Panc1 (cell line): ENCODE measurements at regions not wholly inside any gene's neighbourhood (a gene's known extent, or its start where the extent isn't known, plus 50 kb on each side); places are given as distances from the start of the nearest gene placed in this dataset.

Experiments used
- ATAC-seq: fragments of 200-7000 bp; cut with Tn5 transposase; 2 replicates; pipeline ENCODE4 v1.9.1; 2020; ENCODE audit warnings: mild to moderate bottlenecking, moderate library complexity
- BruUV-seq: library from RNA; stranded (reverse); fragments of 400-500 nt; replicated peaks from 2 replicates; lab custom pipeline; 2021; lab: Mats Ljungman, UMichigan
- CTCF ChIA-PET: fragments of 300-600 bp; sonication (Branson Sonifier 250); formaldehyde crosslinking; loops from one replicate; lab custom pipeline; 2022; ENCODE audit warnings: antibody characterized with exemption; lab: Charles Lee
- POLR2A ChIA-PET: fragments of 300-600 bp; sonication (Branson Sonifier 250); formaldehyde crosslinking; loops from one replicate; lab custom pipeline; 2022; ENCODE audit warnings: antibody characterized with exemption; lab: Charles Lee
- DNase-seq: peaks from one replicate; pipeline ENCODE4 v3.0.0-alpha.2; 2010; ENCODE audit warnings: low read depth, low spot score
- H3K27ac ChIP-seq: 2 replicates; pipeline ENCODE4 v1.5.1; 2011; ENCODE audit warnings: mild to moderate bottlenecking, low read length, inconsistent platforms
- H3K27me3 ChIP-seq: fragments of 200-500 bp; sonication (Bioruptor generic); 2 replicates; pipeline ENCODE4 v1.6.0; 2014; ENCODE audit warnings: low read length, inconsistent platforms; ENCODE audit not compliant: control insufficient read depth, insufficient read depth
- H3K36me3 ChIP-seq: fragments of 200-500 bp; sonication (Bioruptor generic); 2 replicates; pipeline ENCODE4 v1.5.1; 2014; ENCODE audit warnings: inconsistent platforms, mild to moderate bottlenecking, low read length, moderate library complexity; ENCODE audit not compliant: control insufficient read depth, insufficient read depth
- H3K4me1 ChIP-seq: 2 replicates; pipeline ENCODE4 v1.5.1; 2011; ENCODE audit warnings: inconsistent platforms, mild to moderate bottlenecking, low read length, moderate library complexity; ENCODE audit not compliant: control insufficient read depth, insufficient read depth
- H3K4me3 ChIP-seq, 2 experiments: 2 replicates each; pipeline ENCODE4 v1.5.1; 2011 to 2012; ENCODE audit warnings: low read depth in 2 of 2, low read length in 2 of 2, mild to moderate bottlenecking in 2 of 2, inconsistent platforms in 1 of 2, moderate library complexity in 1 of 2
- H3K9me3 ChIP-seq: fragments of 200-500 bp; sonication (Bioruptor generic); 2 replicates; pipeline ENCODE4 v1.5.1; 2014; ENCODE audit warnings: low read depth, mild to moderate bottlenecking, inconsistent platforms, low read length, moderate library complexity; ENCODE audit not compliant: control insufficient read depth, insufficient read depth
- POLR2AphosphoS5 ChIP-seq: IDR thresholded peaks from 2 replicates; pipeline ENCODE4 v1.6.1; 2012; ENCODE audit warnings: mild to moderate bottlenecking, low read depth, low read length, moderate library complexity
- SIN3A ChIP-seq: IDR thresholded peaks from 2 replicates; pipeline ENCODE4 v1.6.1; 2012; ENCODE audit warnings: low read depth, mild to moderate bottlenecking, low read length, moderate library complexity, borderline replicate concordance; ENCODE audit not compliant: insufficient read depth
- TCF7L2 ChIP-seq: IDR thresholded peaks from 2 replicates; pipeline ENCODE4 v1.6.1; 2011; ENCODE audit warnings: mild to moderate bottlenecking, low read depth, low read length, inconsistent platforms
- in situ Hi-C: cut with HindIII; loops from 2 replicates; pipeline ENCODE4 v1.10.0; 2016; ENCODE audit warnings: low sequenced_read_pairs, low pct_unique_long_range_greater_than_20kb
- intact Hi-C: fragments of 100-400 bp; cut with micrococcal nuclease; formaldehyde crosslinking; loops from one replicate; pipeline ENCODE4 v1.10.0; 2022; ENCODE audit not compliant: unreplicated experiment
- TF ChIP-seq, protein P1 (sequence below): fragments of 450-650 bp; IDR thresholded peaks from 2 replicates; pipeline ENCODE4 v1.5.1; 2017; ENCODE audit warnings: mild to moderate bottlenecking
- TF ChIP-seq, protein P2 (sequence below), 2 experiments: IDR thresholded peaks; 2 replicates each; pipeline ENCODE4 v1.6.1; 2011 to 2012; ENCODE audit warnings: low read depth in 2 of 2, control low read depth in 1 of 2, low read length in 1 of 2, mild to moderate bottlenecking in 1 of 2, moderate library complexity in 1 of 2; ENCODE audit not compliant: insufficient read depth in 1 of 2

DNA sequence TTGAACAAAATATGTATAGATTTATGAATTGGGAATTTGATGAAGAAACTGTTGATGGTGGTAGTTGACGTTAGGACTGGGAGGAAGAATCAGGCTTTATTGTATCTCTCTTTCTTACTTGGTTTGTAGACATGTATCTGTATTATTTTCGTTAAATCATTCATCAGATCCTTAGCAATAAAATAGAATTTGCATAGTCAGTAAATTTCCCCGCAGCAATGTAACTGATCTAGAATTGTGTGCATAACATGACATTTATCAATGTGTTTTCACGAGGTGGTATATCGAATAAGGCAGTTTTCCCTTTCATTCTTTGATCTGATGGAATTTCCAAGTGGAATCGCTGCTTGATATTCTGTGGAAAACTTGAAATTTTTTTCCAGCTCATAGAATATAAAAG, 308.8 kb downstream of the SPRY1 start:
- in situ Hi-C loops: no loop called here
- no peak for ATAC-seq

DNA sequence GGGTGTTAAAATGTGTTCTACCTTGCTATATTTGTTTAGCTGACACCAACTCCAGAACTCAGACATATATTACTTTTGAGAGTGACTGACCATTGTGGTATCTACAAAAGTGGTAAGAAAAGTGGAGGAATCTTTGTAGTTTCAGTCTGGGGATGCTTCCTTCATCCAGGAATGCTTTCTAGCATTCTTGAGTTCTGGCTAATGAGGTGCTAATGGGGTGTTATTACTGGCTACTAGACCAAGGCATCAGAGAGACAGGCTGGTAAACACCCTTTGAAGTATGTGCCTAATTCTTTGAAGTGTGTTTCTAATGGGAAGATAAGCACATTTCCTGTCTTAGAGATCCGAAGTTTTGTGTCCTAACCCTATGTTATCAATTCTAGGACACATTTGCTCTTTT, 310.4 kb downstream of the SPRY1 start:
- no peak for DNase-seq
- BruUV-seq: no TSS peak
- intact Hi-C loops: no loop called here
- POLR2A ChIA-PET: no interaction called here
- in situ Hi-C loops: no loop called here
- H3K9me3 ChIP-seq: no peaks in the 10 kb centered on the region
- TF ChIP-seq POLR2AphosphoS5 (no peak), TCF7L2 (no peak)
- H3K36me3 ChIP-seq: no peaks in the 10 kb centered on the region
- ATAC-seq: no peak
- CTCF ChIA-PET: no interaction called here
- H3K4me3 ChIP-seq: no peak overlapping the region
- no peaks in the 10 kb centered on the region for H3K27me3 ChIP-seq
- H3K4me1 ChIP-seq: no peaks in the 10 kb centered on the region
- no peak overlapping the region for H3K27ac ChIP-seq

More for the DNA sequence above, 308.8 kb downstream of the SPRY1 start:
- ChIA-PET POLR2A (no interaction called here), CTCF (no interaction called here)
- intact Hi-C loops: no loop called here
- Histone ChIP-seq H3K4me3 (no peak overlapping the region), H3K9me3 (no peaks in the 10 kb centered on the region), H3K4me1 (no peaks in the 10 kb centered on the region), H3K27me3 (no peaks in the 10 kb centered on the region), H3K36me3 (no peaks in the 10 kb centered on the region), H3K27ac (no peak overlapping the region)
- no TSS peak for BruUV-seq
- TF ChIP-seq POLR2AphosphoS5: no peak
- TF ChIP-seq TCF7L2: no peak
- TF ChIP-seq, protein P1, sequence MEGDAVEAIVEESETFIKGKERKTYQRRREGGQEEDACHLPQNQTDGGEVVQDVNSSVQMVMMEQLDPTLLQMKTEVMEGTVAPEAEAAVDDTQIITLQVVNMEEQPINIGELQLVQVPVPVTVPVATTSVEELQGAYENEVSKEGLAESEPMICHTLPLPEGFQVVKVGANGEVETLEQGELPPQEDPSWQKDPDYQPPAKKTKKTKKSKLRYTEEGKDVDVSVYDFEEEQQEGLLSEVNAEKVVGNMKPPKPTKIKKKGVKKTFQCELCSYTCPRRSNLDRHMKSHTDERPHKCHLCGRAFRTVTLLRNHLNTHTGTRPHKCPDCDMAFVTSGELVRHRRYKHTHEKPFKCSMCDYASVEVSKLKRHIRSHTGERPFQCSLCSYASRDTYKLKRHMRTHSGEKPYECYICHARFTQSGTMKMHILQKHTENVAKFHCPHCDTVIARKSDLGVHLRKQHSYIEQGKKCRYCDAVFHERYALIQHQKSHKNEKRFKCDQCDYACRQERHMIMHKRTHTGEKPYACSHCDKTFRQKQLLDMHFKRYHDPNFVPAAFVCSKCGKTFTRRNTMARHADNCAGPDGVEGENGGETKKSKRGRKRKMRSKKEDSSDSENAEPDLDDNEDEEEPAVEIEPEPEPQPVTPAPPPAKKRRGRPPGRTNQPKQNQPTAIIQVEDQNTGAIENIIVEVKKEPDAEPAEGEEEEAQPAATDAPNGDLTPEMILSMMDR: no peak
- TF ChIP-seq, protein P2, sequence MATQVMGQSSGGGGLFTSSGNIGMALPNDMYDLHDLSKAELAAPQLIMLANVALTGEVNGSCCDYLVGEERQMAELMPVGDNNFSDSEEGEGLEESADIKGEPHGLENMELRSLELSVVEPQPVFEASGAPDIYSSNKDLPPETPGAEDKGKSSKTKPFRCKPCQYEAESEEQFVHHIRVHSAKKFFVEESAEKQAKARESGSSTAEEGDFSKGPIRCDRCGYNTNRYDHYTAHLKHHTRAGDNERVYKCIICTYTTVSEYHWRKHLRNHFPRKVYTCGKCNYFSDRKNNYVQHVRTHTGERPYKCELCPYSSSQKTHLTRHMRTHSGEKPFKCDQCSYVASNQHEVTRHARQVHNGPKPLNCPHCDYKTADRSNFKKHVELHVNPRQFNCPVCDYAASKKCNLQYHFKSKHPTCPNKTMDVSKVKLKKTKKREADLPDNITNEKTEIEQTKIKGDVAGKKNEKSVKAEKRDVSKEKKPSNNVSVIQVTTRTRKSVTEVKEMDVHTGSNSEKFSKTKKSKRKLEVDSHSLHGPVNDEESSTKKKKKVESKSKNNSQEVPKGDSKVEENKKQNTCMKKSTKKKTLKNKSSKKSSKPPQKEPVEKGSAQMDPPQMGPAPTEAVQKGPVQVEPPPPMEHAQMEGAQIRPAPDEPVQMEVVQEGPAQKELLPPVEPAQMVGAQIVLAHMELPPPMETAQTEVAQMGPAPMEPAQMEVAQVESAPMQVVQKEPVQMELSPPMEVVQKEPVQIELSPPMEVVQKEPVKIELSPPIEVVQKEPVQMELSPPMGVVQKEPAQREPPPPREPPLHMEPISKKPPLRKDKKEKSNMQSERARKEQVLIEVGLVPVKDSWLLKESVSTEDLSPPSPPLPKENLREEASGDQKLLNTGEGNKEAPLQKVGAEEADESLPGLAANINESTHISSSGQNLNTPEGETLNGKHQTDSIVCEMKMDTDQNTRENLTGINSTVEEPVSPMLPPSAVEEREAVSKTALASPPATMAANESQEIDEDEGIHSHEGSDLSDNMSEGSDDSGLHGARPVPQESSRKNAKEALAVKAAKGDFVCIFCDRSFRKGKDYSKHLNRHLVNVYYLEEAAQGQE (IDR thresholded peaks at IDR 0.05; ENCODE audit: insufficient read depth in 1 of 2, low read depth in 2 of 2, low read length in 1 of 2): no peak
- no peak for TF ChIP-seq SIN3A
- no peak for DNase-seq

DNA sequence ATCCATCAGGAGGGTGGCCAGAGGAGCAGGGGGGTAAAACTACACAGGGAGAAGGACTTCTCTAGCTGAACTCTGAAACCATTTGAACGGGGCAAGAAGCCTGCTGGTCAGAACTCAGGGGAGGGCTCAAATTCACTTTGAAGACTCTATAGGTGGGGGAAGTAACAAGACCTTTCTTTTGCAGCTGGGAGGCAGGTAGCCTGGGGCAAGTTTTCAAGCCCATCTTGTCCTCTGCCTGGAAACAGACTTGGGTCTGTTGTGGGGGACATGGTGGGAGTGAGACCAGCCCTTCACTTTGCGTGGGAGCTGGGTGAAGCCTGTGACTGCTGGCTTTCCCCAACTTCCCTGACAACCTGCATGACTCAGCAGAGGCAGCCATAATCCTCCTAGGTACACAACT, 312.3 kb downstream of the SPRY1 start:
- DNase-seq: no peak
- no peak for ATAC-seq
- in situ Hi-C loops: no loop called here
- H3K4me1 ChIP-seq: no peaks in the 10 kb centered on the region
- ChIA-PET CTCF (no interaction called here), POLR2A (no interaction called here)
- H3K27me3 ChIP-seq: no peaks in the 10 kb centered on the region
- TF ChIP-seq, protein P2 (IDR thresholded peaks at IDR 0.05; ENCODE audit: insufficient read depth in 1 of 2, low read depth in 2 of 2, low read length in 1 of 2): no peak
- TF ChIP-seq SIN3A (no peak), POLR2AphosphoS5 (no peak), TCF7L2 (no peak)
- TF ChIP-seq, protein P1: no peak
- H3K9me3 ChIP-seq: no peaks in the 10 kb centered on the region
- intact Hi-C loops: no loop called here
- H3K36me3 ChIP-seq: no peaks in the 10 kb centered on the region
- H3K27ac ChIP-seq: no peak overlapping the region
- BruUV-seq: no TSS peak
- no peak overlapping the region for H3K4me3 ChIP-seq
